Neural cell (in vitro differentiated cells): ENCODE measurements at regions not wholly inside any gene's neighbourhood (a gene's known extent, or its start where the extent isn't known, plus 50 kb on each side); places are given as distances from the start of the nearest gene placed in this dataset.

Source experiments
- EP300 ChIP-seq: fragments of 450-650 bp; conservative IDR thresholded peaks from 2 replicates; pipeline ENCODE4 v1.6.1; 2014; ENCODE audit warnings: antibody characterized with exemption, mild to moderate bottlenecking, moderate library complexity; ENCODE audit not compliant: poor library complexity, severe bottlenecking
- EZH2 ChIP-seq: fragments of 200-600, 300-800 bp; shearing (Covaris generic), sonication (generic); IDR thresholded peaks from 2 replicates; pipeline ENCODE4 v1.6.1; 2014; ENCODE audit warnings: antibody characterized with exemption, low read length, borderline replicate concordance, mild to moderate bottlenecking; ENCODE audit not compliant: insufficient read depth, poor library complexity, severe bottlenecking
- POLR2AphosphoS5 ChIP-seq: IDR thresholded peaks from 2 replicates; pipeline ENCODE4 v1.6.1; 2012
- RAD21 ChIP-seq: fragments of 450-650 bp; conservative IDR thresholded peaks from 2 replicates; pipeline ENCODE4 v1.6.1; 2014; ENCODE audit warnings: antibody characterized with exemption, mild to moderate bottlenecking, moderate library complexity
- SMC3 ChIP-seq: fragments of 450-650 bp; conservative IDR thresholded peaks from 2 replicates; pipeline ENCODE4 v1.6.1; 2014; ENCODE audit warnings: antibody characterized with exemption, mild to moderate bottlenecking, moderate library complexity; ENCODE audit not compliant: poor library complexity
- TAF1 ChIP-seq: IDR thresholded peaks from 2 replicates; pipeline ENCODE4 v1.6.1; 2012; ENCODE audit warnings: low read depth
- TF ChIP-seq, protein P1 (sequence below): fragments of 450-650 bp; IDR thresholded peaks from 2 replicates; pipeline ENCODE4 v1.5.1; 2014; ENCODE audit warnings: antibody characterized with exemption, mild to moderate bottlenecking, moderate library complexity; ENCODE audit not compliant: poor library complexity, severe bottlenecking
- TF ChIP-seq, protein P2 (sequence below): IDR thresholded peaks from 2 replicates; pipeline ENCODE4 v1.6.1; 2012; ENCODE audit warnings: borderline replicate concordance

DNA sequence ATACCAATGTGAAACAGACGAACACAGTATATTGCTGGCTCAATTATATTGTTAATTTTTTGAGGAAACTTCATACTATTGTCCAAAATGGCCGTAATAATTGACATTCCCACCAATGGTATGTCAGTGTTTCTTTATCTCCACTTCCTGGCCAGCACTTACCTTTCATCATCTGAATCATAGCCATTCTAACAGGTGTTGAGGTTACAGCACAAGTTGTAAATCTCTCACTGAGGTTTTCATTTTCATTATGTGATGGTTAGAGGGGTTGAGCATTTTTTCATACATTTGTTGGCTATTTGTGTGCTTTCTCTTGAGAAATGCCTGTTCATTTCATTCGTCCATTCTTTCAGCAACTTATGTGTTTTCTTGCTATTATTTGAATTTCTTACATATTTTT is 824.0 kb downstream of the UQCRFS1 start:
- TF ChIP-seq EP300, result no peak
- TF ChIP-seq, protein P1, sequence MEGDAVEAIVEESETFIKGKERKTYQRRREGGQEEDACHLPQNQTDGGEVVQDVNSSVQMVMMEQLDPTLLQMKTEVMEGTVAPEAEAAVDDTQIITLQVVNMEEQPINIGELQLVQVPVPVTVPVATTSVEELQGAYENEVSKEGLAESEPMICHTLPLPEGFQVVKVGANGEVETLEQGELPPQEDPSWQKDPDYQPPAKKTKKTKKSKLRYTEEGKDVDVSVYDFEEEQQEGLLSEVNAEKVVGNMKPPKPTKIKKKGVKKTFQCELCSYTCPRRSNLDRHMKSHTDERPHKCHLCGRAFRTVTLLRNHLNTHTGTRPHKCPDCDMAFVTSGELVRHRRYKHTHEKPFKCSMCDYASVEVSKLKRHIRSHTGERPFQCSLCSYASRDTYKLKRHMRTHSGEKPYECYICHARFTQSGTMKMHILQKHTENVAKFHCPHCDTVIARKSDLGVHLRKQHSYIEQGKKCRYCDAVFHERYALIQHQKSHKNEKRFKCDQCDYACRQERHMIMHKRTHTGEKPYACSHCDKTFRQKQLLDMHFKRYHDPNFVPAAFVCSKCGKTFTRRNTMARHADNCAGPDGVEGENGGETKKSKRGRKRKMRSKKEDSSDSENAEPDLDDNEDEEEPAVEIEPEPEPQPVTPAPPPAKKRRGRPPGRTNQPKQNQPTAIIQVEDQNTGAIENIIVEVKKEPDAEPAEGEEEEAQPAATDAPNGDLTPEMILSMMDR, result no peak
- no peak for TF ChIP-seq EZH2
- no peak for TF ChIP-seq RAD21
- TF ChIP-seq SMC3, result no peak
- no peak for TF ChIP-seq TAF1
- TF ChIP-seq, protein P2, sequence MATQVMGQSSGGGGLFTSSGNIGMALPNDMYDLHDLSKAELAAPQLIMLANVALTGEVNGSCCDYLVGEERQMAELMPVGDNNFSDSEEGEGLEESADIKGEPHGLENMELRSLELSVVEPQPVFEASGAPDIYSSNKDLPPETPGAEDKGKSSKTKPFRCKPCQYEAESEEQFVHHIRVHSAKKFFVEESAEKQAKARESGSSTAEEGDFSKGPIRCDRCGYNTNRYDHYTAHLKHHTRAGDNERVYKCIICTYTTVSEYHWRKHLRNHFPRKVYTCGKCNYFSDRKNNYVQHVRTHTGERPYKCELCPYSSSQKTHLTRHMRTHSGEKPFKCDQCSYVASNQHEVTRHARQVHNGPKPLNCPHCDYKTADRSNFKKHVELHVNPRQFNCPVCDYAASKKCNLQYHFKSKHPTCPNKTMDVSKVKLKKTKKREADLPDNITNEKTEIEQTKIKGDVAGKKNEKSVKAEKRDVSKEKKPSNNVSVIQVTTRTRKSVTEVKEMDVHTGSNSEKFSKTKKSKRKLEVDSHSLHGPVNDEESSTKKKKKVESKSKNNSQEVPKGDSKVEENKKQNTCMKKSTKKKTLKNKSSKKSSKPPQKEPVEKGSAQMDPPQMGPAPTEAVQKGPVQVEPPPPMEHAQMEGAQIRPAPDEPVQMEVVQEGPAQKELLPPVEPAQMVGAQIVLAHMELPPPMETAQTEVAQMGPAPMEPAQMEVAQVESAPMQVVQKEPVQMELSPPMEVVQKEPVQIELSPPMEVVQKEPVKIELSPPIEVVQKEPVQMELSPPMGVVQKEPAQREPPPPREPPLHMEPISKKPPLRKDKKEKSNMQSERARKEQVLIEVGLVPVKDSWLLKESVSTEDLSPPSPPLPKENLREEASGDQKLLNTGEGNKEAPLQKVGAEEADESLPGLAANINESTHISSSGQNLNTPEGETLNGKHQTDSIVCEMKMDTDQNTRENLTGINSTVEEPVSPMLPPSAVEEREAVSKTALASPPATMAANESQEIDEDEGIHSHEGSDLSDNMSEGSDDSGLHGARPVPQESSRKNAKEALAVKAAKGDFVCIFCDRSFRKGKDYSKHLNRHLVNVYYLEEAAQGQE, result no peak
- TF ChIP-seq POLR2AphosphoS5, result no peak
